A549 (cell line): ENCODE measurements at regions not wholly inside any gene's neighbourhood (a gene's known extent, or its start where the extent isn't known, plus 50 kb on each side); places are given as distances from the start of the nearest gene placed in this dataset.

ENCODE experiments used
- ATAC-seq, 2 experiments: fragments of 200-7000 bp in 1 of 2; fragments of >200 bp in 1 of 2; cut with Nextera tagmentation in 1 of 2; cut with Tn5 transposase in 1 of 2; 3 replicates each; pipeline versions ENCODE4 v1.8.0 to v1.9.1; 2018 to 2020; ENCODE audit warnings: mild to moderate bottlenecking in 1 of 2, moderate library complexity in 1 of 2
- CTCF ChIA-PET: fragments of 300-600 bp; sonication (Branson Sonifier 250); formaldehyde crosslinking; extraction: SDS; loops from one replicate; lab custom pipeline; 2021; ENCODE audit warnings: antibody characterized with exemption, inconsistent platforms; lab: Yijun Ruan, JAX
- POLR2A ChIA-PET: fragments of 350-600 bp; formaldehyde crosslinking; extraction: SDS; loops from one replicate; lab custom pipeline; 2021; ENCODE audit warnings: antibody characterized with exemption, inconsistent platforms; lab: Yijun Ruan, JAX
- DNase-seq, 2 experiments: peaks; one replicate each; pipeline versions ENCODE4 v3.0.0 to v3.0.0-alpha.2; 2011 to 2016; ENCODE audit warnings: low read depth in 1 of 2, low spot score in 1 of 2
- FAIRE-seq: peaks from 2 replicates; lab custom pipeline; 2011; peaks lifted over from hg19 to GRCh38; lab: Jason Lieb, UNC
- H3K27ac ChIP-seq, 2 experiments: fragments of >200 bp; sonication (Bioruptor Twin); formaldehyde crosslinking; 3 replicates each; pipeline ENCODE4 v1.5.1; 2016 to 2017
- H3K4me1 ChIP-seq: fragments of >200 bp; sonication (Bioruptor Twin); formaldehyde crosslinking; 3 replicates; pipeline ENCODE4 v1.6.1; 2016
- H3K4me2 ChIP-seq: fragments of >200 bp; sonication (Bioruptor Twin); formaldehyde crosslinking; 3 replicates; pipeline ENCODE4 v1.6.1; 2016
- H3K4me3 ChIP-seq: fragments of >200 bp; sonication (Bioruptor Twin); formaldehyde crosslinking; 3 replicates; pipeline ENCODE4 v1.5.1; 2016
- H3K9me3 ChIP-seq: fragments of >200 bp; sonication (Bioruptor Twin); formaldehyde crosslinking; 3 replicates; pipeline ENCODE4 v1.6.1; 2016
- BHLHE40 ChIP-seq: IDR thresholded peaks from 2 replicates; pipeline ENCODE4 v1.6.1; 2012; ENCODE audit warnings: low read depth, low read length, inconsistent platforms
- CBX2 ChIP-seq: fragments of 200-600 bp; sonication (generic); IDR thresholded peaks from 2 replicates; pipeline ENCODE4 v1.6.1; 2016; ENCODE audit warnings: low read depth, mild to moderate bottlenecking, borderline replicate concordance
- CTCF ChIP-seq: fragments of >200 bp; sonication (Bioruptor Twin); formaldehyde crosslinking; IDR thresholded peaks from 3 replicates; pipeline ENCODE4 v1.5.1; 2016
- EHF ChIP-seq: fragments of 250-450 bp; sonication (Bioruptor Pico); IDR thresholded peaks from 2 replicates; pipeline ENCODE4 v1.5.0; 2020; ENCODE audit warnings: mild to moderate bottlenecking
- EHMT2 ChIP-seq: fragments of 200-600 bp; sonication (generic); IDR thresholded peaks from 2 replicates; pipeline ENCODE4 v1.6.1; 2016; ENCODE audit warnings: antibody characterized with exemption, low read depth, mild to moderate bottlenecking, moderate library complexity
- FOSB ChIP-seq: fragments of 250-450 bp; sonication (Bioruptor Pico); IDR thresholded peaks from 2 replicates; pipeline ENCODE4 v1.5.0; 2020; ENCODE audit warnings: mild to moderate bottlenecking, moderate library complexity
- GATA3 ChIP-seq: IDR thresholded peaks from 2 replicates; pipeline ENCODE4 v1.6.1; 2012; ENCODE audit warnings: borderline replicate concordance
- HEYL ChIP-seq: fragments of 250-450 bp; sonication (Bioruptor Pico); IDR thresholded peaks from 2 replicates; pipeline ENCODE4 v1.8.0; 2021; ENCODE audit warnings: mild to moderate bottlenecking, moderate library complexity
- JUNB ChIP-seq: fragments of >200 bp; sonication (Bioruptor Twin); formaldehyde crosslinking; IDR thresholded peaks from 2 replicates; pipeline ENCODE4 v1.6.1; 2016
- KDM1A ChIP-seq: fragments of 200-600 bp; sonication (generic); IDR thresholded peaks from 2 replicates; pipeline ENCODE4 v1.6.1; 2016; ENCODE audit warnings: low read depth, mild to moderate bottlenecking
- KDM5A ChIP-seq: fragments of 200-600 bp; sonication (generic); IDR thresholded peaks from 2 replicates; pipeline ENCODE4 v1.6.1; 2016; ENCODE audit warnings: antibody characterized with exemption, mild to moderate bottlenecking
- MAFK ChIP-seq: fragments of 450-650 bp; IDR thresholded peaks from 2 replicates; pipeline ENCODE4 v1.6.1; 2014; ENCODE audit not compliant: partially characterized antibody
- MAZ ChIP-seq: fragments of 150-350 bp; IDR thresholded peaks from 2 replicates; pipeline ENCODE4 v1.6.1; 2014; ENCODE audit warnings: antibody characterized with exemption, low read depth, low read length, borderline replicate concordance
- MYC ChIP-seq: IDR thresholded peaks from 2 replicates; pipeline ENCODE4 v1.6.1; 2012; ENCODE audit warnings: mild to moderate bottlenecking, inconsistent platforms, low read length, improper control_type of control experiment, borderline replicate concordance
- NFE2L2 ChIP-seq: fragments of 150-350 bp; conservative IDR thresholded peaks from 2 replicates; pipeline ENCODE4 v1.6.1; 2014; ENCODE audit warnings: low read length
- PHF8 ChIP-seq: fragments of 200-600 bp; sonication (generic); IDR thresholded peaks from 2 replicates; pipeline ENCODE4 v1.6.1; 2016; ENCODE audit warnings: low read depth, mild to moderate bottlenecking, antibody characterized with exemption, moderate library complexity, borderline replicate concordance
- POLR2A ChIP-seq: IDR thresholded peaks from 2 replicates; pipeline ENCODE4 v1.6.1; 2012; ENCODE audit warnings: mild to moderate bottlenecking, low read length
- RAD21 ChIP-seq, 2 experiments: fragments of >200 bp in 1 of 2; sonication (Bioruptor Twin) in 1 of 2; formaldehyde crosslinking in 1 of 2; IDR thresholded peaks in 1 of 2; conservative IDR thresholded peaks in 1 of 2; 2 replicates in 1 of 2; 3 replicates in 1 of 2; pipeline ENCODE4 v1.6.1; 2012 to 2018; ENCODE audit warnings: inconsistent platforms in 1 of 2
- RARB ChIP-seq: fragments of 250-450 bp; sonication (Bioruptor Pico); IDR thresholded peaks from 2 replicates; pipeline ENCODE4 v1.8.0; 2021; ENCODE audit warnings: mild to moderate bottlenecking, moderate library complexity
- TFCP2L1 ChIP-seq: fragments of 250-450 bp; sonication (Bioruptor Pico); IDR thresholded peaks from 2 replicates; pipeline ENCODE4 v1.5.0; 2021; ENCODE audit warnings: mild to moderate bottlenecking
- ZSCAN20 ChIP-seq: fragments of 250-450 bp; sonication (Bioruptor Pico); IDR thresholded peaks from 2 replicates; pipeline ENCODE4 v1.8.0; 2022; ENCODE audit warnings: mild to moderate bottlenecking, moderate library complexity
- WGBS: methylation state at CpG from one replicate; pipeline ENCODE4 v1.1.6; 2017; ENCODE audit errors: missing lambda C conversion rate; 5-methylcytosine and 5-hydroxymethylcytosine counted together
- TF ChIP-seq, protein P1 (sequence below): fragments of 250-450 bp; sonication (Bioruptor Pico); IDR thresholded peaks from 2 replicates; pipeline ENCODE4 v1.5.0; 2021; ENCODE audit warnings: mild to moderate bottlenecking, moderate library complexity, borderline replicate concordance
- TF ChIP-seq, protein P2 (sequence below): fragments of 200-600 bp; sonication (generic); IDR thresholded peaks from 2 replicates; pipeline ENCODE4 v1.6.1; 2016; ENCODE audit warnings: antibody characterized with exemption, mild to moderate bottlenecking, moderate library complexity

GRCh38 chr5:89087128-89087527 is 204.1 kb upstream of the MEF2C start:
- Histone ChIP-seq H3K4me3 (no peak overlapping the region), H3K4me2 (no peak overlapping the region), H3K4me1 (no peaks in the 10 kb centered on the region), H3K9me3 (no peaks in the 10 kb centered on the region), H3K27ac (no peak overlapping the region)
- WGBS, result 3% methylated on average over 2 of the region's 2 CpGs
- CTCF ChIA-PET, result no interaction called here
- ATAC-seq (no peak), FAIRE-seq (no peak), DNase-seq (no peak)
- POLR2A ChIA-PET, result no interaction called here
- TF ChIP-seq EHMT2 (no peak), BHLHE40 (no peak), ZSCAN20 (CRISPR knock-in tag) (no peak), FOSB (CRISPR knock-in tag) (no peak), NFE2L2 (no peak), JUNB (no peak), KDM1A (no peak), RARB (CRISPR knock-in tag) (no peak), PHF8 (no peak), CBX2 (no peak)
- TF ChIP-seq, protein P1, sequence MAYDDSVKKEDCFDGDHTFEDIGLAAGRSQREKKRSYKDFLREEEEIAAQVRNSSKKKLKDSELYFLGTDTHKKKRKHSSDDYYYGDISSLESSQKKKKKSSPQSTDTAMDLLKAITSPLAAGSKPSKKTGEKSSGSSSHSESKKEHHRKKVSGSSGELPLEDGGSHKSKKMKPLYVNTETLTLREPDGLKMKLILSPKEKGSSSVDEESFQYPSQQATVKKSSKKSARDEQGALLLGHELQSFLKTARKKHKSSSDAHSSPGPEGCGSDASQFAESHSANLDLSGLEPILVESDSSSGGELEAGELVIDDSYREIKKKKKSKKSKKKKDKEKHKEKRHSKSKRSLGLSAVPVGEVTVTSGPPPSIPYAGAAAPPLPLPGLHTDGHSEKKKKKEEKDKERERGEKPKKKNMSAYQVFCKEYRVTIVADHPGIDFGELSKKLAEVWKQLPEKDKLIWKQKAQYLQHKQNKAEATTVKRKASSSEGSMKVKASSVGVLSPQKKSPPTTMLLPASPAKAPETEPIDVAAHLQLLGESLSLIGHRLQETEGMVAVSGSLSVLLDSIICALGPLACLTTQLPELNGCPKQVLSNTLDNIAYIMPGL (CRISPR knock-in tag), result no peak

DNA sequence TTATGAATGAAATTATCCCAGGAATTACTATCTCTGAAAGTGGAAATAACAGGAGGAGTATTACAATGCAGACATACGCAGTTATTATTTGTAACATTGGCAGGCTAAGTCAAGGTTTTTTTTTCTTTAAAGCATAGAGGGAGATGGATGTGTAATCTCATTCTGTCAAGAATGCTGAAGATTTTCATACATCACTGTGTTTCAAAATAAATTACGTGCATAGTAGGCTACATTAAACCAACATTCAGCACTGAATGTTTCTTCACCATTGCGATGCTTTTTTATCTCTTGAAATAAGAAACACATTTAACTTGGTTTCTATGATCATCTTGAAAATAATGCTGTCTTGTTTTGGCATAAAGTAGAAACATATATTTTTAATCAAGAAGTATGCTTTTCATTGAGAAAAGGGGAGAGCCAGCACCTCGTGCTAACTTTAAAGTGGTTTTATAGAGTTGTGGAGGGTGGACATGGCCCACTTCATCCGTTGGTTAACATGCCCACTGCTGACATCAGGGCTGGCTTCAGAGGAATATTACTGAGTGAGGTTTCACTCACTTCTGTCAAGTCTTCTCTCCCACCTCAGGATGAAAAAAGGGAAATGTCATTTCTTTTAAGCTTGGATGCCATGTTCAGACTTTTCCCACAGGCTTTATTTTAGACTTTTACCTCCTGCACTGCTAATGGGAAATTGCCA is 203.6 kb upstream of the MEF2C start:
- ChIA-PET CTCF (no interaction called here), POLR2A (no interaction called here)

GRCh38 chr5:89083791-89084190 is 200.8 kb upstream of the MEF2C start:
- POLR2A ChIA-PET, result no interaction called here
- FAIRE-seq, result no peak
- CTCF ChIA-PET, result no interaction called here

More for the DNA sequence above, 203.6 kb upstream of the MEF2C start:
- WGBS, result 10% methylated on average over 5 of the region's 5 CpGs
- no peaks in the 10 kb centered on the region for H3K9me3 ChIP-seq
- no peak overlapping the region for H3K27ac ChIP-seq
- ATAC-seq (no peak), DNase-seq (no peak)
- no peak overlapping the region for H3K4me3 ChIP-seq
- no peaks in the 10 kb centered on the region for H3K4me1 ChIP-seq
- H3K4me2 ChIP-seq, result no peak overlapping the region
- TF ChIP-seq MAZ (no peak), TFCP2L1 (CRISPR knock-in tag) (no peak)
- TF ChIP-seq, all 56 proteins: peak for 0
- no peak for FAIRE-seq

More at GRCh38 chr5:89083791-89084190, 200.8 kb upstream of the MEF2C start:
- H3K9me3 ChIP-seq, result no peaks in the 10 kb centered on the region
- H3K4me3 ChIP-seq, result no peak overlapping the region
- no peak overlapping the region for H3K4me2 ChIP-seq
- DNase-seq (no peak), ATAC-seq (no peak)
- H3K27ac ChIP-seq, result no peak overlapping the region
- TF ChIP-seq MAFK, result no peak
- no peak for TF ChIP-seq EHF (CRISPR knock-in tag)
- TF ChIP-seq, protein P2, sequence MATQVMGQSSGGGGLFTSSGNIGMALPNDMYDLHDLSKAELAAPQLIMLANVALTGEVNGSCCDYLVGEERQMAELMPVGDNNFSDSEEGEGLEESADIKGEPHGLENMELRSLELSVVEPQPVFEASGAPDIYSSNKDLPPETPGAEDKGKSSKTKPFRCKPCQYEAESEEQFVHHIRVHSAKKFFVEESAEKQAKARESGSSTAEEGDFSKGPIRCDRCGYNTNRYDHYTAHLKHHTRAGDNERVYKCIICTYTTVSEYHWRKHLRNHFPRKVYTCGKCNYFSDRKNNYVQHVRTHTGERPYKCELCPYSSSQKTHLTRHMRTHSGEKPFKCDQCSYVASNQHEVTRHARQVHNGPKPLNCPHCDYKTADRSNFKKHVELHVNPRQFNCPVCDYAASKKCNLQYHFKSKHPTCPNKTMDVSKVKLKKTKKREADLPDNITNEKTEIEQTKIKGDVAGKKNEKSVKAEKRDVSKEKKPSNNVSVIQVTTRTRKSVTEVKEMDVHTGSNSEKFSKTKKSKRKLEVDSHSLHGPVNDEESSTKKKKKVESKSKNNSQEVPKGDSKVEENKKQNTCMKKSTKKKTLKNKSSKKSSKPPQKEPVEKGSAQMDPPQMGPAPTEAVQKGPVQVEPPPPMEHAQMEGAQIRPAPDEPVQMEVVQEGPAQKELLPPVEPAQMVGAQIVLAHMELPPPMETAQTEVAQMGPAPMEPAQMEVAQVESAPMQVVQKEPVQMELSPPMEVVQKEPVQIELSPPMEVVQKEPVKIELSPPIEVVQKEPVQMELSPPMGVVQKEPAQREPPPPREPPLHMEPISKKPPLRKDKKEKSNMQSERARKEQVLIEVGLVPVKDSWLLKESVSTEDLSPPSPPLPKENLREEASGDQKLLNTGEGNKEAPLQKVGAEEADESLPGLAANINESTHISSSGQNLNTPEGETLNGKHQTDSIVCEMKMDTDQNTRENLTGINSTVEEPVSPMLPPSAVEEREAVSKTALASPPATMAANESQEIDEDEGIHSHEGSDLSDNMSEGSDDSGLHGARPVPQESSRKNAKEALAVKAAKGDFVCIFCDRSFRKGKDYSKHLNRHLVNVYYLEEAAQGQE, result no peak
- no peak for TF ChIP-seq RAD21 (conservative IDR thresholded peaks at IDR 0.05 in 1 of 2, IDR thresholded peaks at IDR 0.05 in 1 of 2)
- TF ChIP-seq POLR2A, result no peak
- no peak for TF ChIP-seq MYC
- no peak for TF ChIP-seq CTCF
- TF ChIP-seq GATA3, result no peak
- TF ChIP-seq TFCP2L1 (CRISPR knock-in tag), result no peak
- TF ChIP-seq HEYL, result no peak
- TF ChIP-seq KDM5A, result no peak
- H3K4me1 ChIP-seq, result no peaks in the 10 kb centered on the region
- WGBS, result 9% methylated on average over 1 of the region's 1 CpG
